Transverse colon (tissue), 4 donors: ENCODE measurements at regions not wholly inside any gene's neighbourhood (a gene's known extent, or its start where the extent isn't known, plus 50 kb on each side); places are given as distances from the start of the nearest gene placed in this dataset.

ENCODE experiments used
- DNase-seq: peaks from one replicate; pipeline ENCODE4 v3.0.0-alpha.2; 2019
- H3K27ac ChIP-seq, 4 donors: fragments of 200-600 bp; sonication (generic); 2 replicates each; pipeline ENCODE4 v1.5.1; 2016 to 2018; ENCODE audit warnings: inconsistent platforms in 4 of 4
- H3K27me3 ChIP-seq: fragments of 200-600 bp; sonication (generic); 2 replicates; pipeline ENCODE4 v1.5.1; 2017; ENCODE audit warnings: inconsistent platforms
- H3K36me3 ChIP-seq, 4 donors: fragments of 200-600 bp; sonication (generic); 2 replicates each; pipeline ENCODE4 v1.5.1; 2017 to 2019; ENCODE audit warnings: inconsistent platforms in 4 of 4
- H3K4me1 ChIP-seq, 4 donors: fragments of 200-600 bp; sonication (generic); 2 replicates each; pipeline ENCODE4 v1.5.1; 2017 to 2020; ENCODE audit warnings: inconsistent platforms in 4 of 4
- H3K4me3 ChIP-seq, 4 donors: fragments of 200-600 bp; sonication (generic); 1 replicate in 1 of 4; 2 replicates in 3 of 4; pipeline versions ENCODE4 v1.5.1 to v1.6.1; 2017 to 2019; ENCODE audit warnings: inconsistent platforms in 4 of 4
- H3K9me3 ChIP-seq, 2 donors: fragments of 200-600 bp; sonication (generic); 2 replicates each; pipeline ENCODE4 v1.5.1; 2017 to 2019; ENCODE audit warnings: inconsistent platforms in 2 of 2
- EP300 ChIP-seq: sonication (generic); formaldehyde crosslinking; IDR thresholded peaks from one replicate; pipeline ENCODE4 v1.6.1; 2017; ENCODE audit warnings: antibody characterized with exemption, low read depth
- POLR2A ChIP-seq: fragments of 450-650 bp; IDR thresholded peaks from one replicate; pipeline ENCODE4 v1.6.1; 2016; ENCODE audit warnings: antibody characterized with exemption, mild to moderate bottlenecking, moderate library complexity
- POLR2AphosphoS5 ChIP-seq, 3 donors: sonication (generic); formaldehyde crosslinking; IDR thresholded peaks; one replicate each; pipeline ENCODE4 v1.6.1; 2016; ENCODE audit warnings: antibody characterized with exemption in 3 of 3
- WGBS, 2 donors: methylation state at CpG; one replicate each; pipeline ENCODE4 v1.1.5; 2018; ENCODE audit warnings: low coverage in 1 of 2; 5-methylcytosine and 5-hydroxymethylcytosine counted together
- in situ Hi-C, 4 donors: fragments of 200-750 bp; cut with MboI; loops; one replicate each; pipeline versions ENCODE4 v1.15.0 to v1.15.1; 2017; ENCODE audit warnings: low sequenced_read_pairs in 3 of 4, low pct_ligation_motif_present in 1 of 4, low pct_unique_long_range_greater_than_20kb in 1 of 4
- intact Hi-C: fragments of 100-400 bp; cut with DNase I; formaldehyde crosslinking; loops from one replicate; pipeline ENCODE4 v1.15.1; 2023; ENCODE audit warnings: low total_unique reads
- TF ChIP-seq, protein P1 (sequence below), 5 experiments: fragments of 200-600 bp in 3 of 5; fragments of 450-650 bp in 2 of 5; sonication (generic) in 3 of 5; IDR thresholded peaks; 1 replicate in 2 of 5; 2 replicates in 3 of 5; pipeline ENCODE4 v1.5.1; 2016 to 2017; ENCODE audit warnings: antibody characterized with exemption in 5 of 5, inconsistent platforms in 3 of 5, mild to moderate bottlenecking in 2 of 5, moderate library complexity in 1 of 5

DNA sequence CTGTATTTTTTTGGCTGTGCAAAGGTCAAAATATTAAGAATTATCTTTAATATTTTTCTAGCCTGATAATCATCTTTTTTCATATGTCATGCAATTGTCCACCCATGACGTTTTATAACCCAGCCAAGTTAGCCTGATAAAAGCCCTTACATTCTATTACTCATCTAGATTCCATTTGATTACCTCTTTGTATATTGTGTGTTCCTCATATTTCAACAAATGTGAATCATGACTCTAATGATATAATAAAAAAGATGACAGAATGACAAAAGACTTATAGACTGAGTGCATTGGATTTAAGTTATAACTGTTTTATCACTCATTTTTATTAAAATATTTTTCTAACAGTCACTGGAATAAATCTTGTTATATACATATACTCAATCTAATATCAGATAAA is 1560.0 kb upstream of the LRRTM3 start:
- H3K27ac ChIP-seq = no peak overlapping the region
- 51 to 53% methylated on average over 1 of the region's 1 CpG for WGBS, 2 donors
- H3K36me3 ChIP-seq = no peaks in the 10 kb centered on the region
- no peaks in the 10 kb centered on the region for H3K27me3 ChIP-seq
- intact Hi-C loops (no loop called here), in situ Hi-C loops (no loop called here)
- TF ChIP-seq EP300 (no peak), POLR2AphosphoS5 (IDR thresholded peaks at IDR 0.05) (no peak), POLR2A (no peak)
- TF ChIP-seq, protein P1, sequence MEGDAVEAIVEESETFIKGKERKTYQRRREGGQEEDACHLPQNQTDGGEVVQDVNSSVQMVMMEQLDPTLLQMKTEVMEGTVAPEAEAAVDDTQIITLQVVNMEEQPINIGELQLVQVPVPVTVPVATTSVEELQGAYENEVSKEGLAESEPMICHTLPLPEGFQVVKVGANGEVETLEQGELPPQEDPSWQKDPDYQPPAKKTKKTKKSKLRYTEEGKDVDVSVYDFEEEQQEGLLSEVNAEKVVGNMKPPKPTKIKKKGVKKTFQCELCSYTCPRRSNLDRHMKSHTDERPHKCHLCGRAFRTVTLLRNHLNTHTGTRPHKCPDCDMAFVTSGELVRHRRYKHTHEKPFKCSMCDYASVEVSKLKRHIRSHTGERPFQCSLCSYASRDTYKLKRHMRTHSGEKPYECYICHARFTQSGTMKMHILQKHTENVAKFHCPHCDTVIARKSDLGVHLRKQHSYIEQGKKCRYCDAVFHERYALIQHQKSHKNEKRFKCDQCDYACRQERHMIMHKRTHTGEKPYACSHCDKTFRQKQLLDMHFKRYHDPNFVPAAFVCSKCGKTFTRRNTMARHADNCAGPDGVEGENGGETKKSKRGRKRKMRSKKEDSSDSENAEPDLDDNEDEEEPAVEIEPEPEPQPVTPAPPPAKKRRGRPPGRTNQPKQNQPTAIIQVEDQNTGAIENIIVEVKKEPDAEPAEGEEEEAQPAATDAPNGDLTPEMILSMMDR (IDR thresholded peaks at IDR 0.05) = no peak
- H3K4me1 ChIP-seq = no peaks in the 10 kb centered on the region
- no peaks in the 10 kb centered on the region for H3K9me3 ChIP-seq
- no peak overlapping the region for H3K4me3 ChIP-seq
- no peak for DNase-seq

DNA sequence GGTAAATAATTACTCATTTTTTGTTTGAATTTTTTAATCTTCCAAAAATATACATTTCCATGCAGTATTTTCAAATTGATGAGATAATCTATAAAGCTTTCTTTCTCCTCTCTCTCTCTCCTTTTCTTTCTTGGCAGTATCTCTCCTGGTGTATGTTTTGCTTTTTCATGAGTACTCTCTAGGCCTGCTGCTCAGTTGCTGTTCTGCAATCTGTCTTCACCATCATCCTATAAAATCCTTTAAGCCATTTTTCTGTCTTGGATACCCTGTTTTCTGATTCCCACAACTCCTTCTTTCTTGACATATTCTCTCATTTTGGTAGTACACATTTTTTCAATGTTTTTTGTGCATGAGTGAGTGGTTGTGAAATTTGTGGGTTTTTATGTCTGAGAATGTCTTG is 1558.1 kb upstream of the LRRTM3 start:
- TF ChIP-seq EP300 = no peak
- TF ChIP-seq, protein P1 (IDR thresholded peaks at IDR 0.05) = no peak
- TF ChIP-seq POLR2A = no peak
- TF ChIP-seq POLR2AphosphoS5 (IDR thresholded peaks at IDR 0.05) = no peak
- Histone ChIP-seq H3K4me1 (no peaks in the 10 kb centered on the region), H3K27ac (no peak overlapping the region), H3K4me3 (no peak overlapping the region), H3K27me3 (no peaks in the 10 kb centered on the region), H3K36me3 (no peaks in the 10 kb centered on the region), H3K9me3 (no peaks in the 10 kb centered on the region)
- no peak for DNase-seq
- intact Hi-C loops = no loop called here
- in situ Hi-C loops = no loop called here

DNA sequence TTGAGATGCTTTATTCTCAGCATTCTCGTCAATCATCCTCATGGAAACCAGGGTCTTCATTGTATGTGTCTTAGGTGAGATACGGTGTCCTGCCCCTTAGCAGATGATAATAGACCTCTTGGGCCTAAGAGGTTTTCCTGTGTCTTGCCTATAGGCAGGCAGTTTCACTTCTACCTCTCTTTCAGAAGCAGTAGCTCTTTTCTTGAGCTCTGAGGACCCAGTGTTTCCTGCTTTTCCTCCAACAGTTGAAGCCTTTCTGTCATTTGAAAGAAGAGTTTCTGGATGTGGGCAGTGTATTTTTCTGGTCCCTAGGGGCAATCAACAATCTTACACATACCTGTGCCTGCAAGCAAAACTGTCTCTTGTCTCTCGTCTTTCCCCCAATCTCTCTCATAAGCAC is 1550.3 kb upstream of the LRRTM3 start:
- no peak for DNase-seq
- Histone ChIP-seq H3K27me3 (no peaks in the 10 kb centered on the region), H3K9me3 (no peaks in the 10 kb centered on the region), H3K4me3 (no peak overlapping the region), H3K4me1 (no peaks in the 10 kb centered on the region), H3K36me3 (no peaks in the 10 kb centered on the region), H3K27ac (no peak overlapping the region)
- intact Hi-C loops = no loop called here
- WGBS, 2 donors = 75 to 90% methylated on average over 3 of the region's 3 CpGs
- in situ Hi-C loops = no loop called here
- TF ChIP-seq EP300 (no peak), POLR2AphosphoS5 (IDR thresholded peaks at IDR 0.05) (no peak), POLR2A (no peak)
- TF ChIP-seq, protein P1 (IDR thresholded peaks at IDR 0.05) = no peak

DNA sequence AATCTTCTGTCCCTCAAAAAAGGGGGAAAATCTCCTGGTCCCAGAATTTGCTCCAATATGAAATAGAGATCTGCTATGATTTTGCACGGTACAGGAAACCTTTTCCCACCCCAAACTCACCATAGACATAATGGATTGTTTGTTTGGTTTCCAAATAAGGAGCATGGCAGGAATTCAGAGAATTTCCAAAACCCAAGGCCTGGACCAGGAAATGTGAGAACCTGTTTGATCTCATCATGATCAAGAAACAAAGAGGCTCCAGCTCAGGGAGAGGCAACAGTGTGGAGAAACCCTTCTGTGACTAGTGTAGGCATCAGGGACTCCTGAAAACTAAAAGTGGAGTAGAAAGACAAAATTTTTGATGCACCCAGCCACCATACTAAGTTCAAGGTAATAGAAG is 1548.1 kb upstream of the LRRTM3 start:
- TF ChIP-seq POLR2AphosphoS5 (IDR thresholded peaks at IDR 0.05) (no peak), EP300 (no peak), POLR2A (no peak)
- TF ChIP-seq, protein P1 (IDR thresholded peaks at IDR 0.05) = no peak
- 65 to 82% methylated on average over 1 of the region's 1 CpG for WGBS, 2 donors
- intact Hi-C loops = no loop called here
- Histone ChIP-seq H3K36me3 (no peaks in the 10 kb centered on the region), H3K4me3 (no peak overlapping the region), H3K27me3 (no peaks in the 10 kb centered on the region), H3K27ac (no peak overlapping the region), H3K9me3 (no peaks in the 10 kb centered on the region), H3K4me1 (no peaks in the 10 kb centered on the region)
- in situ Hi-C loops = no loop called here
- no peak for DNase-seq
